ENCODE measurements at regions not wholly inside any gene's neighbourhood (a gene's known extent, or its start where the extent isn't known, plus 50 kb on each side); places are given as distances from the start of the nearest gene placed in this dataset.

GRCh38 chr10:108629834-108630233, 1293.5 kb downstream of the XPNPEP1 start:
- H3K4me3 ChIP-seq (ENCODE audit: low read depth, low read length) = no peak overlapping the region
- DNase-seq (ENCODE audit: low read depth) = no peak
- no peak for TF ChIP-seq CTCF (IDR thresholded peaks at IDR 0.05; ENCODE audit: low read depth, low read length, missing control alignments)

- DNase-seq (ENCODE audit: low read depth) = no peak
- H3K4me3 ChIP-seq (ENCODE audit: low read depth, low read length) = no peak overlapping the region
- no peak for TF ChIP-seq CTCF (IDR thresholded peaks at IDR 0.05; ENCODE audit: low read depth, low read length, missing control alignments)
Measured at GRCh38 chr10:108624052-108624451, 1299.3 kb downstream of the XPNPEP1 start.

- TF ChIP-seq CTCF (IDR thresholded peaks at IDR 0.05; ENCODE audit: low read depth, low read length, missing control alignments) = no peak
- DNase-seq (ENCODE audit: low read depth) = no peak
Measured at GRCh38 chr10:108620821-108621534, 1302.3 kb downstream of the XPNPEP1 start.

GRCh38 chr10:108616559-108617285, 1306.6 kb downstream of the XPNPEP1 start:
- TF ChIP-seq CTCF (IDR thresholded peaks at IDR 0.05; ENCODE audit: low read depth, low read length, missing control alignments) = no peak
- H3K4me3 ChIP-seq (ENCODE audit: low read depth, low read length) = no peak overlapping the region
- DNase-seq (ENCODE audit: low read depth) = no peak

More at GRCh38 chr10:108620821-108621534, 1302.3 kb downstream of the XPNPEP1 start:
- H3K4me3 ChIP-seq (ENCODE audit: low read depth, low read length) = no peak overlapping the region

- no peak for TF ChIP-seq CTCF (IDR thresholded peaks at IDR 0.05; ENCODE audit: low read depth, low read length, missing control alignments)
- H3K4me3 ChIP-seq (ENCODE audit: low read depth, low read length) = no peak overlapping the region
- no peak for DNase-seq (ENCODE audit: low read depth)
Measured at GRCh38 chr10:108615576-108616320, 1307.6 kb downstream of the XPNPEP1 start.

- H3K4me3 ChIP-seq (ENCODE audit: low read depth, low read length) = no peak overlapping the region
- TF ChIP-seq CTCF (IDR thresholded peaks at IDR 0.05; ENCODE audit: low read depth, low read length, missing control alignments) = no peak
- no peak for DNase-seq (ENCODE audit: low read depth)
Measured at GRCh38 chr10:108612485-108612884, 1310.8 kb downstream of the XPNPEP1 start.
